SK-N-SH (cell line): ENCODE measurements at regions not wholly inside any gene's neighbourhood (a gene's known extent, or its start where the extent isn't known, plus 50 kb on each side); places are given as distances from the start of the nearest gene placed in this dataset.

Source experiments
- CTCF ChIP-seq: fragments of 200-600 bp; sonication (generic); IDR thresholded peaks from 2 replicates; pipeline ENCODE4 v1.6.1; 2017; ENCODE audit warnings: antibody characterized with exemption, mild to moderate bottlenecking, moderate library complexity
- ELF1 ChIP-seq: IDR thresholded peaks from 2 replicates; pipeline ENCODE4 v1.4.0; 2012
- EZH2phosphoT487 ChIP-seq: fragments of 200-600 bp; sonication (generic); IDR thresholded peaks from 2 replicates; pipeline ENCODE4 v1.6.1; 2017; ENCODE audit warnings: low read depth, mixed run types, mild to moderate bottlenecking, antibody characterized with exemption, moderate library complexity, borderline replicate concordance
- IRF3 ChIP-seq: fragments of 150-350 bp; IDR thresholded peaks from 2 replicates; pipeline ENCODE4 v1.6.1; 2016; ENCODE audit warnings: mild to moderate bottlenecking, low read depth, low read length
- NFIC ChIP-seq: IDR thresholded peaks from 2 replicates; pipeline ENCODE4 v1.4.0; 2012; ENCODE audit warnings: borderline replicate concordance
- POLR2AphosphoS5 ChIP-seq: IDR thresholded peaks from 2 replicates; pipeline ENCODE4 v1.6.1; 2012; ENCODE audit warnings: low read depth, low read length
- REST ChIP-seq: IDR thresholded peaks from 2 replicates; pipeline ENCODE4 v1.6.1; 2012; ENCODE audit warnings: mild to moderate bottlenecking, low read depth, low read length, moderate library complexity

- TF ChIP-seq POLR2AphosphoS5 (no peak), CTCF (no peak), IRF3 (no peak), ELF1 (no peak), REST (no peak), EZH2phosphoT487 (no peak), NFIC (no peak)
Measured at GRCh38 chr2:12806549-12807242, 90.0 kb downstream of the TRIB2 start.
